GM12865 (cell line): ENCODE measurements at regions not wholly inside any gene's neighbourhood (a gene's known extent, or its start where the extent isn't known, plus 50 kb on each side); places are given as distances from the start of the nearest gene placed in this dataset.

Experiments
- DNase-seq: peaks from one replicate; pipeline ENCODE4 v3.0.0; 2010; ENCODE audit warnings: low read depth
- H3K4me3 ChIP-seq: 2 replicates; pipeline ENCODE4 v1.5.1; 2011; ENCODE audit warnings: mild to moderate bottlenecking, low read depth, low read length, control low read depth
- TF ChIP-seq, protein P1 (sequence below): IDR thresholded peaks from 2 replicates; pipeline ENCODE4 v1.5.1; 2011; ENCODE audit warnings: low read length, control low read depth, low read depth, inconsistent platforms; ENCODE audit not compliant: insufficient read depth; ENCODE audit errors: missing control alignments

DNA sequence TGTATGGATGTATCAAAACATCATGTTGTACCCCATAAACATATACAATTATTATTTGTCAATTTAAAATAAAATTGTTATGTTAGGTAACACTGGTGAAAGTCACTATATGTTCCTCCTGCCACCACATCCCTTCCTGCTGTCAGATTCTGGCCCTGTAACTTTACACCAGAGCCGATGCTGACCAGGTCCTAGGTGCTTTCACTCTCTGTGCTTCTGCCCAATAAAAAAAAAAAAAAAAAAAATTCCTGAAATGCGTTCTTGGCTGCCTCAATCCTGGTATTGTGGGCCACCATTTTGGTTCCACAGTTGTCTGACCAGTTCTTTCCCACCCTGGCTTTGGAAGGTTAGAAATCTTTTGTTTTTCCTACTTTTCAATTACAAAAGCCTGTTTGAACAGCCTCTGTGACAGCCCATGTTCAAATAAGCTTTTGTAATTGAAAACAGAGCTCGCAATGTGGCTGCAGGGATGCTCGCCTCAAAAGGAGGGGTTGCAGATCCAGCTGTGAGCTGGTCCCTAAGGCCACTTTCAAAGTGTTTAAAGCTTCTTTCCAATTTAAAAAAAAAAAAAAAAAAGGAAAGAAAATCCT lies 831.0 kb upstream of the EEF2KMT start:
- no peak for DNase-seq
- TF ChIP-seq, protein P1, sequence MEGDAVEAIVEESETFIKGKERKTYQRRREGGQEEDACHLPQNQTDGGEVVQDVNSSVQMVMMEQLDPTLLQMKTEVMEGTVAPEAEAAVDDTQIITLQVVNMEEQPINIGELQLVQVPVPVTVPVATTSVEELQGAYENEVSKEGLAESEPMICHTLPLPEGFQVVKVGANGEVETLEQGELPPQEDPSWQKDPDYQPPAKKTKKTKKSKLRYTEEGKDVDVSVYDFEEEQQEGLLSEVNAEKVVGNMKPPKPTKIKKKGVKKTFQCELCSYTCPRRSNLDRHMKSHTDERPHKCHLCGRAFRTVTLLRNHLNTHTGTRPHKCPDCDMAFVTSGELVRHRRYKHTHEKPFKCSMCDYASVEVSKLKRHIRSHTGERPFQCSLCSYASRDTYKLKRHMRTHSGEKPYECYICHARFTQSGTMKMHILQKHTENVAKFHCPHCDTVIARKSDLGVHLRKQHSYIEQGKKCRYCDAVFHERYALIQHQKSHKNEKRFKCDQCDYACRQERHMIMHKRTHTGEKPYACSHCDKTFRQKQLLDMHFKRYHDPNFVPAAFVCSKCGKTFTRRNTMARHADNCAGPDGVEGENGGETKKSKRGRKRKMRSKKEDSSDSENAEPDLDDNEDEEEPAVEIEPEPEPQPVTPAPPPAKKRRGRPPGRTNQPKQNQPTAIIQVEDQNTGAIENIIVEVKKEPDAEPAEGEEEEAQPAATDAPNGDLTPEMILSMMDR = no peak
- no peak overlapping the region for H3K4me3 ChIP-seq

DNA sequence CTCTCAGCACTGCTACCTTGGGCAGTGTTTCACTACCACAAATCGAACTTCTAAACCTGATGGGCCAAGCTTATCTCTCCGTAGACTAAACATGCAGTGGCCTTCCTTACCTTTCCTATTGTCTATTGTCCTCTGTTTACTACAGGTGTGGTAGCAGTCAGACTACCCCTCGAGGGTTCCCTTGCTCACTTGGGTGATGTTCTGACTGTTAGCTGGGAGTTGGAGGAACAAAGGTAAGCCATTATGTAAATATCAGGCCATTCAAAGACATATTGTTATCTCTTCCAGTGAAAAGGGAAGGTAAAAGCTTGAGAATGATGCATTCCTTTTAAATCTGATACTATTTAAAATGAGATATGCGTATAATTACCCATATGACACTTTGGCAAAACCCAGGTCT lies 828.3 kb upstream of the EEF2KMT start:
- DNase-seq = no peak
- TF ChIP-seq, protein P1 = no peak
- no peak overlapping the region for H3K4me3 ChIP-seq

DNA sequence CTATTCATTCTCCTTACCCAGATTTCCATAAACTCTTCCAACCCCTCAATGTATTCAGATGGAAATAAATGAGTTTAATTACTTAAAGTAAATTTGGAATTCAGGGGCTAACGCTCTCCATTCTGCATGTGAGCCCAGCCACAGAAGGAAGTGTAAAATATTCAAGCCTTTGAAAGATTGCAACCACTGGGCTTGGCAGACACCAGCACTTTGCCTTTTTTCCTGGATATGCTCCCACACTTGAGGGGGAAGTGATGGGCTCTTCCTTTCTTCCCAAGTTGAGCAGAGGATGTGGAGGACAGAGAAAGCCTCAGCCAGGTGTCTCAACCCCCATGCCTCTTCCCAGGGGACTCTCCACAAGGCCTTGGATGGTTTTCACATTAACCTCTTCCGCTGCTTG lies 825.1 kb upstream of the EEF2KMT start:
- no peak overlapping the region for H3K4me3 ChIP-seq
- TF ChIP-seq, protein P1 = no peak
- no peak for DNase-seq

DNA sequence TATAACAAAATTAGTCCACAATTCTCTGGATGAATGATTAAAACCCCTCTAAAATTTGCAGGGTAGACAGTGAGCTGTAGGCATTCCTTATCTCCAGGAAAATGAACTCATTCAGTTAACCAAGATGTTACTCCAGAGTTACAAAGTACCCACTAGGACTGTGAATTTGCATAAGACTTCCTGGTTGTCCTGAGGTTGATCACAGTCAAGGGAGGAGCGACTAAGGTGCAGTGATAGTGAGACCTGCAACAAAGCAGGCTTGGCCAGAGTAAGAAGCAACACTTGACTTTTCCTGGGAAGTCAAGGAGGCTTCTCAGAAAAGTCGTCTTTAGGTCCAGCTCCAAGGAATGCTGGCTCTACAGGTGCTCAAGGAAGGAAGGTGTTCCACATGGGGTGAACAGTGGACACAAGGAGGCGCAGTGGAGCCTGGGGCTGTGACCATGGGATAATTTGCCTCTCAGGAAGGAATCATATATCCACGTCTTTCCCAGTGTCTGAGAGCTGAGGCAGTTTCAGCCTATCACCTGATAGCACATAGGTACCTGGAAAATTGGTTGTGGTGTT lies 821.1 kb upstream of the EEF2KMT start:
- TF ChIP-seq, protein P1 = no peak
- H3K4me3 ChIP-seq = no peak overlapping the region
- DNase-seq = no peak

DNA sequence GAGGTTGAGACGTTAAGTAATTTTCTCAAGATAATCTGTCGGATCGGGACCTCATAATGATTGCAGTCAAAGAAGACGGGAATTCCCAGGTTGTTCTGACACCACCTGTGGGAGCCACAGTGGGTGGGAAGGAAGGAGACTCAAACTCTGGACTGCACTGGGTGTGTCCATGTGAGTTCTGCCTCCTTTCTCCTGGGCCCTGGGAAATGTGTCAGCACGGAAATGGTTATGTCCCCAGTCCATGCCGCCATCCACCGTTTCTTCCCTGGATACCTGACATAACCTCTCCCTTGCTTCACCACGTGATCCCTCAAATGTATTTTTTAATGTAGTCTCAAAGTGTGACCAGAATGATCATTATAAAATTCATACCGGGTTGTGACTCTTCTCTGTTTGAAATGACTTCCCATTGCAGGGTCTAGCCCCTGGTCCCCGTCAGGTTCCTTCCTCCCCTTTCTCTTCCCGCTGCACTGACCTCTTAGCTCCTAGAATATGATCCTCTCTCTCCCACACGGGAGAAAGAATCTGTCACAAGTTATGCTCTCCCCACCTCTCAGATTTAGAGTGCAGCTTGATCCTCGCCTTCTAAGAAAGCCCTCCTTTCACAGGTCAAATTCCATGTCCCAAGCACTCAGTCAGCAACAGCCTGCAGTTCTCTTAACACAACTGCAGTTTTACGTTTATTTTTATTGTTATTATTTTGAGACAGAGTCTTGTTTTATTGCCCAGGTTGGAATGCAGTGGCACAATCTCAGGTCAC lies 820.0 kb upstream of the EEF2KMT start:
- no peak overlapping the region for H3K4me3 ChIP-seq
- TF ChIP-seq, protein P1 = no peak
- DNase-seq = no peak

DNA sequence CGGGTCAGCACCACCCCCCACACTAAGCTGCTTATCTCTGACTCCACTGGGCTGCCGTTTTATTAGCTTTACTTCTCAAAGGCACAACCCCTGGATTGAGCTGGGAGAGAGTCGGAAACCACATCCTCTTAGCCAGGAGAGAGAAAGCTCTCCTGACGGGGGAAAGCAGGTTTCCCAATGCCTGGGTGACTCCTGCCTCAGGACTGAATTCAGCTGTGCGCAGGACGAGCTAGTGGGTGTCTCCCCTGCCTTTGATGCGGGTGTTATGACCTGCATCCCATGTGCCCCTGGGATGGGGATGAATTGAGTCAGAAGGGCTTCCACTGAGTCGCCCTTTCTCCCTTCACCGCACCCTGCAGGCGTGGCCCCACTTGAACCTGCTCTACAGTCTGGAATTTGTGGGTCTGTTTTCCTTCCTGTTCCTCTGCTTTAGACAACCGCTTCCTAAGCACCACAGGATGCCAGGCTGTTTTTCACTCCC lies 819.2 kb upstream of the EEF2KMT start:
- no peak for DNase-seq
- no peak overlapping the region for H3K4me3 ChIP-seq
- TF ChIP-seq, protein P1 = no peak
